ENCODE measurements at regions not wholly inside any gene's neighbourhood (a gene's known extent, or its start where the extent isn't known, plus 50 kb on each side); places are given as distances from the start of the nearest gene placed in this dataset.

- Histone ChIP-seq H3K27me3 (ENCODE audit: control insufficient read depth in 1 of 2, insufficient read depth in 2 of 2, low read length in 2 of 2) (no peaks in the 10 kb centered on the region), H3K4me2 (ENCODE audit: low read depth, low read length) (no peak overlapping the region), H3K4me1 (ENCODE audit: insufficient read depth, low read length) (no peaks in the 10 kb centered on the region; the same call in 1 of the 2 replicates), H3K4me3 (replicated peaks in 1 of 3; ENCODE audit: insufficient read depth in 1 of 3, low read depth in 2 of 3, low read length in 3 of 3) (no peak overlapping the region), H3K79me2 (ENCODE audit: insufficient read depth, low read length) (no peaks in the 10 kb centered on the region), H3K9ac (ENCODE audit: insufficient read depth, low read depth, low read length) (no peak overlapping the region), H4K20me1 (ENCODE audit: insufficient read depth, low read length) (no peaks in the 10 kb centered on the region), H2AFZ (ENCODE audit: low read length) (no peak overlapping the region), H3K27ac (ENCODE audit: extremely low read length, insufficient read depth, low read length) (no peak overlapping the region), H3K9me3 (ENCODE audit: low read length) (no peaks in the 10 kb centered on the region), H3K36me3 (replicated peaks in 1 of 2; ENCODE audit: control insufficient read depth in 1 of 2, insufficient read depth in 2 of 2, low read length in 2 of 2) (no peaks in the 10 kb centered on the region)
- BruUV-seq (replicated peaks): no TSS peak
- FAIRE-seq: no peak
- no peak for DNase-seq (ENCODE audit: low spot score)
- CTCF ChIA-PET (ENCODE audit: low intra/inter-chr PET ratio, low total read pairs): no interaction called here
- TF ChIP-seq, protein P1, sequence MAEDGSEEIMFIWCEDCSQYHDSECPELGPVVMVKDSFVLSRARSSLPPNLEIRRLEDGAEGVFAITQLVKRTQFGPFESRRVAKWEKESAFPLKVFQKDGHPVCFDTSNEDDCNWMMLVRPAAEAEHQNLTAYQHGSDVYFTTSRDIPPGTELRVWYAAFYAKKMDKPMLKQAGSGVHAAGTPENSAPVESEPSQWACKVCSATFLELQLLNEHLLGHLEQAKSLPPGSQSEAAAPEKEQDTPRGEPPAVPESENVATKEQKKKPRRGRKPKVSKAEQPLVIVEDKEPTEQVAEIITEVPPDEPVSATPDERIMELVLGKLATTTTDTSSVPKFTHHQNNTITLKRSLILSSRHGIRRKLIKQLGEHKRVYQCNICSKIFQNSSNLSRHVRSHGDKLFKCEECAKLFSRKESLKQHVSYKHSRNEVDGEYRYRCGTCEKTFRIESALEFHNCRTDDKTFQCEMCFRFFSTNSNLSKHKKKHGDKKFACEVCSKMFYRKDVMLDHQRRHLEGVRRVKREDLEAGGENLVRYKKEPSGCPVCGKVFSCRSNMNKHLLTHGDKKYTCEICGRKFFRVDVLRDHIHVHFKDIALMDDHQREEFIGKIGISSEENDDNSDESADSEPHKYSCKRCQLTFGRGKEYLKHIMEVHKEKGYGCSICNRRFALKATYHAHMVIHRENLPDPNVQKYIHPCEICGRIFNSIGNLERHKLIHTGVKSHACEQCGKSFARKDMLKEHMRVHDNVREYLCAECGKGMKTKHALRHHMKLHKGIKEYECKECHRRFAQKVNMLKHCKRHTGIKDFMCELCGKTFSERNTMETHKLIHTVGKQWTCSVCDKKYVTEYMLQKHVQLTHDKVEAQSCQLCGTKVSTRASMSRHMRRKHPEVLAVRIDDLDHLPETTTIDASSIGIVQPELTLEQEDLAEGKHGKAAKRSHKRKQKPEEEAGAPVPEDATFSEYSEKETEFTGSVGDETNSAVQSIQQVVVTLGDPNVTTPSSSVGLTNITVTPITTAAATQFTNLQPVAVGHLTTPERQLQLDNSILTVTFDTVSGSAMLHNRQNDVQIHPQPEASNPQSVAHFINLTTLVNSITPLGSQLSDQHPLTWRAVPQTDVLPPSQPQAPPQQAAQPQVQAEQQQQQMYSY (CRISPR knock-in tag; IDR thresholded peaks at IDR 0.05): no peak
- TF ChIP-seq KLF12 (CRISPR knock-in tag; IDR thresholded peaks at IDR 0.05; ENCODE audit: borderline replicate concordance) (no peak), ZNF414 (CRISPR knock-in tag; IDR thresholded peaks at IDR 0.05) (no peak), U2AF2 (IDR thresholded peaks at IDR 0.05; ENCODE audit: low read depth, low read length) (no peak), HOXA5 (CRISPR knock-in tag; IDR thresholded peaks at IDR 0.05) (no peak), TBL1XR1 (IDR thresholded peaks at IDR 0.05; ENCODE audit: borderline replicate concordance, low read length, partially characterized antibody) (no peak), TARDBP (CRISPR knock-in tag; IDR thresholded peaks at IDR 0.05) (no peak), NONO (IDR thresholded peaks at IDR 0.05) (no peak), NONO (CRISPR knock-in tag; conservative IDR thresholded peaks at IDR 0.05) (no peak)
- TF ChIP-seq, protein P2, sequence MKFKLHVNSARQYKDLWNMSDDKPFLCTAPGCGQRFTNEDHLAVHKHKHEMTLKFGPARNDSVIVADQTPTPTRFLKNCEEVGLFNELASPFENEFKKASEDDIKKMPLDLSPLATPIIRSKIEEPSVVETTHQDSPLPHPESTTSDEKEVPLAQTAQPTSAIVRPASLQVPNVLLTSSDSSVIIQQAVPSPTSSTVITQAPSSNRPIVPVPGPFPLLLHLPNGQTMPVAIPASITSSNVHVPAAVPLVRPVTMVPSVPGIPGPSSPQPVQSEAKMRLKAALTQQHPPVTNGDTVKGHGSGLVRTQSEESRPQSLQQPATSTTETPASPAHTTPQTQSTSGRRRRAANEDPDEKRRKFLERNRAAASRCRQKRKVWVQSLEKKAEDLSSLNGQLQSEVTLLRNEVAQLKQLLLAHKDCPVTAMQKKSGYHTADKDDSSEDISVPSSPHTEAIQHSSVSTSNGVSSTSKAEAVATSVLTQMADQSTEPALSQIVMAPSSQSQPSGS (CRISPR knock-in tag; IDR thresholded peaks at IDR 0.05): no peak
- POLR2A ChIA-PET: no interaction called here
- WGBS (ENCODE audit: low lambda C conversion rate): 58% methylated on average over 7 of the region's 7 CpGs
- in situ Hi-C loops (cut with HindIII; ENCODE audit: extremely low pct_ligation_motif_present, low pct_unique_long_range_greater_than_20kb): no loop called here
- intact Hi-C loops (cut with micrococcal nuclease; ENCODE audit: unreplicated experiment): no loop called here
- no peak for ATAC-seq
These were observed 87.5 kb upstream of the NAA20 start for GRCh38 chr20:19929481-19930145.

Measured in HepG2 (cell line).